B cell (primary cell): ENCODE measurements at regions not wholly inside any gene's neighbourhood (a gene's known extent, or its start where the extent isn't known, plus 50 kb on each side); places are given as distances from the start of the nearest gene placed in this dataset.

Experiments used
- ATAC-seq: fragments of 200-7000 bp; cut with Tn5 transposase; one replicate; pipeline ENCODE4 v1.10.0; 2021; ENCODE audit warnings: low read depth, mild to moderate bottlenecking, moderate number of reproducible peaks, moderate library complexity
- CTCF ChIA-PET: fragments of 350-600 bp; sonication (Branson Sonifier 250); formaldehyde crosslinking; loops from one replicate; lab custom pipeline; 2021; ENCODE audit warnings: antibody characterized with exemption, inconsistent platforms; lab: Charles Lee
- POLR2A ChIA-PET: fragments of 350-600 bp; sonication (Branson Sonifier 250); formaldehyde crosslinking; loops from one replicate; lab custom pipeline; 2021; ENCODE audit warnings: antibody characterized with exemption; lab: Charles Lee
- DNase-seq: peaks from one replicate; pipeline ENCODE4 v3.0.0; 2013
- H2AFZ ChIP-seq: 2 replicates; pipeline ENCODE4 v1.6.1; 2012; ENCODE audit warnings: mild to moderate bottlenecking, low read depth, low read length; ENCODE audit not compliant: insufficient read depth, poor library complexity, severe bottlenecking
- H3K27ac ChIP-seq, 2 donors: 1 replicate in 1 of 2; 2 replicates in 1 of 2; pipeline ENCODE4 v1.5.1; 2012 to 2013; ENCODE audit warnings: low read length in 2 of 2, mild to moderate bottlenecking in 2 of 2, moderate library complexity in 1 of 2
- H3K27me3 ChIP-seq, 4 experiments: fragments of 200-600 bp in 1 of 4; sonication (generic) in 1 of 4; replicated peaks in 1 of 4; 1 replicate in 2 of 4; 2 replicates in 2 of 4; pipeline versions ENCODE4 v1.6.1 to v1.7.0; 2013 to 2016; ENCODE audit warnings: low read length in 3 of 4, mild to moderate bottlenecking in 2 of 4, mixed read lengths in 1 of 4, moderate library complexity in 1 of 4; ENCODE audit not compliant: insufficient read depth in 4 of 4, control insufficient read depth in 3 of 4; ENCODE audit errors: control extremely low read depth in 1 of 4
- H3K36me3 ChIP-seq, 2 experiments: replicated peaks in 1 of 2; 1 replicate in 1 of 2; 2 replicates in 1 of 2; pipeline versions ENCODE4 v1.6.1 to v1.7.1; 2013; ENCODE audit warnings: low read length in 1 of 2; ENCODE audit not compliant: insufficient read depth in 2 of 2, control insufficient read depth in 1 of 2; ENCODE audit errors: control extremely low read depth in 1 of 2, extremely low read depth in 1 of 2
- H3K4me1 ChIP-seq, 2 donors: fragments of 200-600 bp in 1 of 2; sonication (generic) in 1 of 2; 1 replicate in 1 of 2; 2 replicates in 1 of 2; pipeline versions ENCODE4 v1.5.1 to v1.6.1; 2013 to 2017; ENCODE audit warnings: low read length in 2 of 2; ENCODE audit not compliant: control insufficient read depth in 2 of 2, insufficient read depth in 2 of 2
- H3K4me2 ChIP-seq: replicated peaks from 2 replicates; pipeline ENCODE3; 2012; ENCODE audit warnings: mild to moderate bottlenecking, low read depth, low read length; ENCODE audit not compliant: poor library complexity, severe bottlenecking
- H3K4me3 ChIP-seq, 5 experiments: fragments of 200-600 bp in 1 of 5; sonication (generic) in 1 of 5; 1 replicate in 3 of 5; 2 replicates in 2 of 5; pipeline versions ENCODE4 v1.5.1 to v1.7.0; 2011 to 2016; ENCODE audit warnings: low read length in 4 of 5, mild to moderate bottlenecking in 4 of 5, low read depth in 2 of 5, control low read depth in 1 of 5, moderate library complexity in 1 of 5; ENCODE audit not compliant: insufficient read depth in 1 of 5; ENCODE audit errors: control extremely low read depth in 1 of 5, extremely low read depth in 1 of 5
- H3K79me2 ChIP-seq: fragments of 200-600 bp; sonication (generic); one replicate; pipeline ENCODE4 v1.6.0; 2016; ENCODE audit warnings: low read length; ENCODE audit not compliant: control insufficient read depth, insufficient read depth
- H3K9ac ChIP-seq: fragments of 200-600 bp; sonication (generic); 2 replicates; pipeline ENCODE4 v1.6.1; 2017; ENCODE audit warnings: mild to moderate bottlenecking, low read length, moderate library complexity
- H3K9me3 ChIP-seq, 3 donors: one replicate each; pipeline versions ENCODE4 v1.6.1 to v1.7.1; 2013; ENCODE audit warnings: low read length in 2 of 3; ENCODE audit not compliant: control insufficient read depth in 2 of 3, insufficient read depth in 1 of 3; ENCODE audit errors: control extremely low read depth in 1 of 3
- H4K20me1 ChIP-seq: 2 replicates; pipeline ENCODE4 v1.6.0; 2012; ENCODE audit warnings: mild to moderate bottlenecking, low read length; ENCODE audit not compliant: insufficient read depth, control insufficient read depth, poor library complexity, severe bottlenecking
- H3K27ac Mint-ChIP-seq: one replicate; pipeline ENCODE4 v1.8.0; 2021; ENCODE audit warnings: mixed read lengths
- H3K27me3 Mint-ChIP-seq: one replicate; pipeline ENCODE4 v1.8.0; 2021; ENCODE audit warnings: mixed read lengths
- H3K4me1 Mint-ChIP-seq: one replicate; pipeline ENCODE4 v1.8.0; 2021; ENCODE audit warnings: mixed read lengths
- H3K4me3 Mint-ChIP-seq: one replicate; pipeline ENCODE4 v1.8.0; 2021; ENCODE audit warnings: mixed read lengths
- H3K9me3 Mint-ChIP-seq: one replicate; pipeline ENCODE4 v1.8.0; 2022; ENCODE audit warnings: mixed read lengths; ENCODE audit not compliant: insufficient read depth
- CTCF ChIP-seq: fragments of 200-600 bp; IDR thresholded peaks from one replicate; pipeline ENCODE4 v1.8.0; 2022; ENCODE audit warnings: antibody characterized with exemption, mild to moderate bottlenecking
- EZH2 ChIP-seq: IDR thresholded peaks from 2 replicates; pipeline ENCODE4 v1.6.1; 2012; ENCODE audit warnings: borderline replicate concordance, low read depth, mild to moderate bottlenecking, moderate library complexity, low read length; ENCODE audit not compliant: insufficient read depth, poor library complexity, severe bottlenecking
- WGBS: methylation state at CpG from one replicate; pipeline ENCODE4 v1.1.5; 2013; ENCODE audit warnings: missing lambda C conversion rate; ENCODE audit not compliant: insufficient coverage; 5-methylcytosine and 5-hydroxymethylcytosine counted together
- intact Hi-C: fragments of 100-400 bp; cut with micrococcal nuclease; formaldehyde crosslinking; loops from one replicate; pipeline ENCODE4 v1.10.0; 2022

GRCh38 chr2:56803596-56803995, 619.8 kb downstream of the CCDC85A start:
- CTCF ChIA-PET, result no interaction called here
- Histone ChIP-seq H3K36me3 (no peaks in the 10 kb centered on the region), H3K9ac (no peak overlapping the region), H3K27me3 (no peaks in the 10 kb centered on the region), H3K9me3 (no peaks in the 10 kb centered on the region), H3K4me2 (no peak overlapping the region), H3K27ac (no peak overlapping the region), H2AFZ (no peak overlapping the region), H3K79me2 (no peaks in the 10 kb centered on the region), H4K20me1 (no peaks in the 10 kb centered on the region), H3K4me3 (no peak overlapping the region), H3K4me1 (no peaks in the 10 kb centered on the region)
- intact Hi-C loops, result no loop called here
- no peak for ATAC-seq
- Mint-ChIP-seq H3K4me3 (no peak overlapping the region), H3K27me3 (no peaks in the 10 kb centered on the region), H3K27ac (no peak overlapping the region), H3K9me3 (peaks cover 3% of the 10 kb centered on the region), H3K4me1 (no peaks in the 10 kb centered on the region)
- TF ChIP-seq EZH2, result no peak
- no peak for TF ChIP-seq CTCF
- no peak for DNase-seq
- 97% methylated on average over 2 of the region's 3 CpGs for WGBS
- POLR2A ChIA-PET, result no interaction called here

GRCh38 chr2:56806924-56807323, 623.1 kb downstream of the CCDC85A start:
- no CpG with 5 or more reads among the region's 1 CpG for WGBS

More at GRCh38 chr2:56806924-56807323, 623.1 kb downstream of the CCDC85A start:
- no peak for TF ChIP-seq EZH2
- Histone ChIP-seq H3K4me3 (no peak overlapping the region), H3K9me3 (no peaks in the 10 kb centered on the region), H3K27ac (no peak overlapping the region), H3K79me2 (no peaks in the 10 kb centered on the region), H3K4me1 (no peaks in the 10 kb centered on the region), H3K36me3 (no peaks in the 10 kb centered on the region), H3K27me3 (no peaks in the 10 kb centered on the region), H3K9ac (no peak overlapping the region), H4K20me1 (no peaks in the 10 kb centered on the region), H3K4me2 (no peak overlapping the region), H2AFZ (no peak overlapping the region)
- intact Hi-C loops, result no loop called here
- Mint-ChIP-seq H3K9me3 (peaks cover 3% of the 10 kb centered on the region), H3K27me3 (no peaks in the 10 kb centered on the region), H3K4me3 (no peak overlapping the region), H3K27ac (no peak overlapping the region), H3K4me1 (no peaks in the 10 kb centered on the region)
- CTCF ChIA-PET, result no interaction called here
- POLR2A ChIA-PET, result no interaction called here
- ATAC-seq, result no peak
- DNase-seq, result no peak
